Kidney capillary endothelial cell (primary cell): ENCODE measurements at regions not wholly inside any gene's neighbourhood (a gene's known extent, or its start where the extent isn't known, plus 50 kb on each side); places are given as distances from the start of the nearest gene placed in this dataset.
A peak's percentile ranks its signal among the peaks of the same experiment; 100 is the strongest.
"Not testable (repeated sequence)": the region's sequence is repeated elsewhere in the genome, so short reads cannot be mapped to it uniquely, and the experiment has no call there.

ENCODE experiments used
- DNase-seq: peaks from one replicate; pipeline ENCODE4 v3.0.0-alpha.2; 2018; ENCODE audit warnings: low spot score

- DNase-seq, result no peak
Observed at GRCh38 chr13:31517599-31517998, 221.7 kb upstream of the RXFP2 start.

- no peak for DNase-seq
Observed at GRCh38 chr13:31518645-31519044, 220.7 kb upstream of the RXFP2 start.

GRCh38 chr13:31521435-31521834 lies 217.9 kb upstream of the RXFP2 start:
- no peak for DNase-seq

- DNase-seq, result no peak
Observed at GRCh38 chr13:31522396-31522795, 216.9 kb upstream of the RXFP2 start.

GRCh38 chr13:31528176-31528575 lies 211.2 kb upstream of the RXFP2 start:
- DNase-seq, result no peak

GRCh38 chr13:31528758-31529157 lies 210.6 kb upstream of the RXFP2 start:
- no peak for DNase-seq

GRCh38 chr13:31530922-31531321 lies 208.4 kb upstream of the RXFP2 start:
- DNase-seq, result no peak

GRCh38 chr13:31537052-31537451 lies 202.3 kb upstream of the RXFP2 start:
- no peak for DNase-seq

- DNase-seq, result peak; percentile 49
Observed at GRCh38 chr13:31538067-31539042, 201.0 kb upstream of the RXFP2 start.

- no peak for DNase-seq
Observed at GRCh38 chr13:31540281-31540680, 199.0 kb upstream of the RXFP2 start.

GRCh38 chr13:31543190-31543589 lies 196.1 kb upstream of the RXFP2 start:
- no peak for DNase-seq

- no peak for DNase-seq
Observed at GRCh38 chr13:31545616-31546015, 193.7 kb upstream of the RXFP2 start.

- no peak for DNase-seq
Observed at GRCh38 chr13:31556376-31556775, 182.9 kb upstream of the RXFP2 start.

- not testable (repeated sequence) for DNase-seq
Observed at GRCh38 chr13:31584221-31584620, 155.1 kb upstream of the RXFP2 start.

- DNase-seq, result no peak
Observed at GRCh38 chr13:31587698-31588266, 151.5 kb upstream of the RXFP2 start.

- no peak for DNase-seq
Observed at GRCh38 chr13:31588316-31588715, 151.0 kb upstream of the RXFP2 start.

- no peak for DNase-seq
Observed at GRCh38 chr13:31588893-31589292, 150.4 kb upstream of the RXFP2 start.

- no peak for DNase-seq
Observed at GRCh38 chr13:31591642-31592233, 147.6 kb upstream of the RXFP2 start.

GRCh38 chr13:31594056-31594455 lies 145.3 kb upstream of the RXFP2 start:
- DNase-seq, result no peak

GRCh38 chr13:31595563-31595962 lies 143.8 kb upstream of the RXFP2 start:
- DNase-seq, result no peak

GRCh38 chr13:31598990-31599389 lies 140.3 kb upstream of the RXFP2 start:
- no peak for DNase-seq

GRCh38 chr13:31605076-31605860 lies 134.1 kb upstream of the RXFP2 start:
- no peak for DNase-seq
